HEK293 (cell line): ENCODE measurements at regions not wholly inside any gene's neighbourhood (a gene's known extent, or its start where the extent isn't known, plus 50 kb on each side); places are given as distances from the start of the nearest gene placed in this dataset.

Experiments used
- CTCF ChIP-seq: fragments of 450-650 bp; formaldehyde crosslinking; IDR thresholded peaks from 2 replicates; pipeline ENCODE4 v1.5.1; 2016; ENCODE audit warnings: missing biosample characterization, missing genetic modification characterization
- REPIN1 ChIP-seq: fragments of 450-650 bp; formaldehyde crosslinking; IDR thresholded peaks from 2 replicates; pipeline ENCODE4 v1.5.1; 2017; ENCODE audit warnings: missing biosample characterization, missing genetic modification characterization, low read depth
- ZBTB10 ChIP-seq: fragments of 450-650 bp; formaldehyde crosslinking; IDR thresholded peaks from 2 replicates; pipeline ENCODE4 v1.5.1; 2016; ENCODE audit warnings: missing biosample characterization, missing genetic modification characterization
- ZNF121 ChIP-seq: fragments of 450-650 bp; formaldehyde crosslinking; IDR thresholded peaks from 2 replicates; pipeline ENCODE4 v1.5.1; 2016; ENCODE audit warnings: missing biosample characterization, missing genetic modification characterization
- ZNF350 ChIP-seq: fragments of 450-650 bp; formaldehyde crosslinking; IDR thresholded peaks from 2 replicates; pipeline ENCODE4 v1.5.0; 2017; ENCODE audit warnings: missing biosample characterization, mild to moderate bottlenecking, missing genetic modification characterization
- ZNF747 ChIP-seq: fragments of 450-650 bp; formaldehyde crosslinking; IDR thresholded peaks from 2 replicates; pipeline ENCODE4 v1.5.1; 2016; ENCODE audit warnings: missing biosample characterization, missing genetic modification characterization
- ZNF777 ChIP-seq: fragments of 450-650 bp; formaldehyde crosslinking; IDR thresholded peaks from 2 replicates; pipeline ENCODE4 v1.5.1; 2017; ENCODE audit warnings: missing biosample characterization, missing genetic modification characterization, borderline replicate concordance

- TF ChIP-seq ZNF350 (tag by site-specific recombination) (no peak), CTCF (tag by site-specific recombination) (no peak), ZBTB10 (tag by site-specific recombination) (no peak), ZNF777 (no peak), ZNF121 (tag by site-specific recombination) (no peak), ZNF747 (tag by site-specific recombination) (no peak), REPIN1 (tag by site-specific recombination) (no peak)
These were observed 259.3 kb upstream of the SHH start for GRCh38 chr7:156071612-156072011.
